Osteocyte (in vitro differentiated cells): ENCODE measurements at regions not wholly inside any gene's neighbourhood (a gene's known extent, or its start where the extent isn't known, plus 50 kb on each side); places are given as distances from the start of the nearest gene placed in this dataset.
"Not testable (repeated sequence)": the region's sequence is repeated elsewhere in the genome, so short reads cannot be mapped to it uniquely, and the experiment has no call there.

ENCODE experiments used
- DNase-seq: peaks from one replicate; pipeline ENCODE4 v3.0.0; 2021; ENCODE audit warnings: mixed read lengths; ENCODE audit not compliant: unreplicated experiment; ENCODE audit errors: extremely low spot score
- H3K27ac Mint-ChIP-seq: one replicate; pipeline ENCODE4 v1.8.0; 2021; ENCODE audit warnings: mild to moderate bottlenecking, mixed read lengths; ENCODE audit not compliant: unreplicated experiment
- H3K27me3 Mint-ChIP-seq: one replicate; pipeline ENCODE4 v1.8.0; 2021; ENCODE audit warnings: mixed read lengths; ENCODE audit not compliant: unreplicated experiment
- H3K36me3 Mint-ChIP-seq: one replicate; pipeline ENCODE4 v1.8.0; 2021; ENCODE audit warnings: mixed read lengths; ENCODE audit not compliant: unreplicated experiment
- H3K4me1 Mint-ChIP-seq: one replicate; pipeline ENCODE4 v1.8.0; 2021; ENCODE audit warnings: mixed read lengths; ENCODE audit not compliant: unreplicated experiment
- H3K4me3 Mint-ChIP-seq: one replicate; pipeline ENCODE4 v1.8.0; 2021; ENCODE audit warnings: mild to moderate bottlenecking, moderate library complexity, mixed read lengths; ENCODE audit not compliant: unreplicated experiment
- H3K9me3 Mint-ChIP-seq: one replicate; pipeline ENCODE4 v1.8.0; 2021; ENCODE audit warnings: mixed read lengths; ENCODE audit not compliant: unreplicated experiment
- CTCF ChIP-seq: fragments of 200-600 bp; sonication (generic); IDR thresholded peaks from 2 replicates; pipeline ENCODE4 v1.5.0; 2021; ENCODE audit warnings: antibody characterized with exemption, mild to moderate bottlenecking, moderate library complexity

GRCh38 chr4:173991814-173992213 lies 291.7 kb downstream of the FBXO8 start:
- Mint-ChIP-seq H3K9me3 (no peaks in the 10 kb centered on the region), H3K27me3 (peaks cover 5% of the 10 kb centered on the region), H3K4me3 (no peak overlapping the region), H3K4me1 (no peaks in the 10 kb centered on the region), H3K36me3 (no peaks in the 10 kb centered on the region), H3K27ac (no peak overlapping the region)
- no peak for DNase-seq
- no peak for TF ChIP-seq CTCF

GRCh38 chr4:173991316-173991715 lies 292.2 kb downstream of the FBXO8 start:
- Mint-ChIP-seq H3K4me3 (no peak overlapping the region), H3K9me3 (no peaks in the 10 kb centered on the region), H3K36me3 (no peaks in the 10 kb centered on the region), H3K27me3 (peaks cover 8% of the 10 kb centered on the region), H3K4me1 (no peaks in the 10 kb centered on the region), H3K27ac (no peak overlapping the region)
- TF ChIP-seq CTCF, result no peak
- DNase-seq, result no peak

GRCh38 chr4:173990869-173991210 lies 292.6 kb downstream of the FBXO8 start:
- no peak for TF ChIP-seq CTCF
- DNase-seq, result no peak
- H3K27me3 Mint-ChIP-seq, result peaks cover 8% of the 10 kb centered on the region
- no peaks in the 10 kb centered on the region for H3K4me1 Mint-ChIP-seq
- no peak overlapping the region for H3K4me3 Mint-ChIP-seq
- no peaks in the 10 kb centered on the region for H3K36me3 Mint-ChIP-seq
- no peaks in the 10 kb centered on the region for H3K9me3 Mint-ChIP-seq
- no peak overlapping the region for H3K27ac Mint-ChIP-seq

- H3K4me1 Mint-ChIP-seq, result no peaks in the 10 kb centered on the region
- H3K9me3 Mint-ChIP-seq, result no peaks in the 10 kb centered on the region
- no peak overlapping the region for H3K4me3 Mint-ChIP-seq
- no peaks in the 10 kb centered on the region for H3K36me3 Mint-ChIP-seq
- H3K27ac Mint-ChIP-seq, result no peak overlapping the region
- H3K27me3 Mint-ChIP-seq, result peaks cover 8% of the 10 kb centered on the region
- no peak for DNase-seq
- peak; percentile 53 for TF ChIP-seq CTCF
Observed at GRCh38 chr4:173990126-173990868, 293.2 kb downstream of the FBXO8 start.

- not testable (repeated sequence) for H3K9me3 Mint-ChIP-seq, H3K27ac Mint-ChIP-seq, H3K27me3 Mint-ChIP-seq, H3K36me3 Mint-ChIP-seq, H3K4me1 Mint-ChIP-seq, DNase-seq, H3K4me3 Mint-ChIP-seq
Observed at GRCh38 chr4:173963523-173963922, 319.9 kb downstream of the FBXO8 start.

- Mint-ChIP-seq H3K27ac (no peak overlapping the region), H3K4me1 (no peaks in the 10 kb centered on the region), H3K9me3 (peaks cover 5% of the 10 kb centered on the region), H3K4me3 (no peak overlapping the region), H3K27me3 (no peaks in the 10 kb centered on the region), H3K36me3 (no peaks in the 10 kb centered on the region)
- DNase-seq, result no peak
- TF ChIP-seq CTCF, result no peak
Observed at GRCh38 chr4:173960398-173960797, 323.1 kb downstream of the FBXO8 start.
